MM.1S (cell line): ENCODE measurements at regions not wholly inside any gene's neighbourhood (a gene's known extent, or its start where the extent isn't known, plus 50 kb on each side); places are given as distances from the start of the nearest gene placed in this dataset.

Experiments
- DNase-seq: peaks from one replicate; pipeline ENCODE4 v3.0.0-alpha.2; 2015
- H2AFZ ChIP-seq: fragments of 300-600 bp; sonication (generic); 2 replicates; pipeline ENCODE4 v1.6.0; 2016; ENCODE audit warnings: antibody characterized with exemption, low read length
- H3F3A ChIP-seq: fragments of 300-600 bp; sonication (generic); 2 replicates; pipeline ENCODE4 v1.6.1; 2016; ENCODE audit warnings: mild to moderate bottlenecking, antibody characterized with exemption, low read length, moderate library complexity, mixed read lengths; ENCODE audit not compliant: insufficient read depth
- H3K27ac ChIP-seq: fragments of 300-600 bp; sonication (generic); 2 replicates; pipeline ENCODE4 v1.5.1; 2016; ENCODE audit warnings: mild to moderate bottlenecking, low read length
- H3K27me3 ChIP-seq: fragments of 300-600 bp; sonication (generic); replicated peaks from 2 replicates; pipeline ENCODE4 v1.6.0; 2016; ENCODE audit warnings: low read length; ENCODE audit not compliant: insufficient read depth
- H3K36me3 ChIP-seq: fragments of 300-600 bp; sonication (generic); replicated peaks from 2 replicates; pipeline ENCODE4 v1.6.1; 2016; ENCODE audit warnings: mild to moderate bottlenecking, low read length, mixed read lengths; ENCODE audit not compliant: insufficient read depth
- H3K4me1 ChIP-seq: fragments of 300-600 bp; sonication (generic); 2 replicates; pipeline ENCODE4 v1.6.1; 2016; ENCODE audit warnings: low read length, mixed read lengths
- H3K4me2 ChIP-seq: fragments of 300-600 bp; sonication (generic); 2 replicates; pipeline ENCODE4 v1.6.0; 2016; ENCODE audit warnings: low read depth, low read length
- H3K4me3 ChIP-seq: fragments of 300-600 bp; sonication (generic); 2 replicates; pipeline ENCODE4 v1.5.1; 2016; ENCODE audit warnings: low read length, mixed read lengths
- H3K79me2 ChIP-seq: fragments of 300-600 bp; sonication (generic); 2 replicates; pipeline ENCODE4 v1.6.1; 2016; ENCODE audit warnings: mixed run types, low read length, mixed read lengths
- H3K9ac ChIP-seq: fragments of 300-600 bp; sonication (generic); 2 replicates; pipeline ENCODE4 v1.6.1; 2016; ENCODE audit warnings: low read length, mixed read lengths
- H3K9me2 ChIP-seq: fragments of 300-600 bp; sonication (generic); replicated peaks from 2 replicates; pipeline ENCODE4 v1.6.1; 2016; ENCODE audit warnings: mild to moderate bottlenecking, low read length, mixed read lengths; ENCODE audit not compliant: insufficient read depth
- H3K9me3 ChIP-seq: fragments of 300-600 bp; sonication (generic); replicated peaks from 2 replicates; pipeline ENCODE4 v1.6.1; 2016; ENCODE audit warnings: mild to moderate bottlenecking, low read length, mixed read lengths; ENCODE audit not compliant: insufficient read depth
- H4K20me1 ChIP-seq: fragments of 300-600 bp; sonication (generic); 2 replicates; pipeline ENCODE4 v1.6.1; 2016; ENCODE audit warnings: mild to moderate bottlenecking, low read length, moderate library complexity, mixed read lengths; ENCODE audit not compliant: insufficient read depth
- EZH2 ChIP-seq: fragments of 300-600 bp; sonication (generic); optimal IDR thresholded peaks from 2 replicates; pipeline ENCODE3; 2017; ENCODE audit warnings: low read depth, mild to moderate bottlenecking, antibody characterized with exemption, low read length, mixed read lengths
- EZH2phosphoT487 ChIP-seq: fragments of 300-600 bp; sonication (generic); IDR thresholded peaks from 2 replicates; pipeline ENCODE4 v1.6.1; 2018; ENCODE audit warnings: antibody characterized with exemption, low read length
- TF ChIP-seq, protein P1 (sequence below): fragments of 300-600 bp; sonication (generic); IDR thresholded peaks from 2 replicates; pipeline ENCODE4 v1.5.1; 2016; ENCODE audit warnings: antibody characterized with exemption, low read length, mixed read lengths

DNA sequence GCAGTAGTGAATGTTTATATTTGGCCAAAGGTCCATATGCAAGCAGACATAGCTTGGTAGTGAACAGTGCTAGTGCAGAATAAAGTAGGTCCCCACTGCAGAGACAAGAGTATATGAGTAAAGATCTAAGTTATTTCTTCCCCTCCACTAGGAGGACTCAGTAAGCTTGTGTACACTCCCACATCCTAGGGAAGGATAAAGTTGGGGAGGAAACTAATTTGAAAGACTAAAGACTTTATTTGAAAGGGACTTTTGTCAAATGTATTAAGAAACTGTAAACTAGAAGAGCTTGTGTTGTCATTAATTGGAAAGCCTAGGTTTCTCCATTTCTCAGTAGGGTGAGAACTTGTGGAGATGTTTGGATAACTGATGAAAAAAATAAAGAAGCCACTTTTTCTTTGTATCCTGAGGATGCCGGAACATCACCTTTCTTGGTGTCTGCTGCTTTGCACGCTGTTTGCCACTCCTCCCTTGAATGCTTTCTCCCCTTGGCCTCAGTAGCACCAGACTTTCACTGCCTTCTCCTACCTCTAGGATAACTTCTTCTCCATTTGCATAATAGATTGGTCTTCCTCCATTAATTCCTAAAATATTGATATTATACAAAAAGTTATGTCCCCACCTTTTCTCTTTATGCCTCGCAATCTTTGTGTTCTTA is 329.0 kb downstream of the PARP8 start:
- no peak overlapping the region for H3K27ac ChIP-seq
- no peak for DNase-seq

GRCh38 chr5:51001227-51001923 is 334.9 kb downstream of the PARP8 start:
- Histone ChIP-seq H3K9ac (no peak overlapping the region), H4K20me1 (no peaks in the 10 kb centered on the region), H2AFZ (no peak overlapping the region), H3K27me3 (no peaks in the 10 kb centered on the region), H3K9me3 (no peaks in the 10 kb centered on the region), H3K27ac (no peak overlapping the region), H3K36me3 (no peaks in the 10 kb centered on the region), H3K79me2 (no peaks in the 10 kb centered on the region), H3K9me2 (no peaks in the 10 kb centered on the region), H3K4me2 (no peak overlapping the region), H3K4me3 (no peak overlapping the region), H3K4me1 (no peaks in the 10 kb centered on the region), H3F3A (no peaks in the 10 kb centered on the region)
- no peak for DNase-seq
- TF ChIP-seq, protein P1, sequence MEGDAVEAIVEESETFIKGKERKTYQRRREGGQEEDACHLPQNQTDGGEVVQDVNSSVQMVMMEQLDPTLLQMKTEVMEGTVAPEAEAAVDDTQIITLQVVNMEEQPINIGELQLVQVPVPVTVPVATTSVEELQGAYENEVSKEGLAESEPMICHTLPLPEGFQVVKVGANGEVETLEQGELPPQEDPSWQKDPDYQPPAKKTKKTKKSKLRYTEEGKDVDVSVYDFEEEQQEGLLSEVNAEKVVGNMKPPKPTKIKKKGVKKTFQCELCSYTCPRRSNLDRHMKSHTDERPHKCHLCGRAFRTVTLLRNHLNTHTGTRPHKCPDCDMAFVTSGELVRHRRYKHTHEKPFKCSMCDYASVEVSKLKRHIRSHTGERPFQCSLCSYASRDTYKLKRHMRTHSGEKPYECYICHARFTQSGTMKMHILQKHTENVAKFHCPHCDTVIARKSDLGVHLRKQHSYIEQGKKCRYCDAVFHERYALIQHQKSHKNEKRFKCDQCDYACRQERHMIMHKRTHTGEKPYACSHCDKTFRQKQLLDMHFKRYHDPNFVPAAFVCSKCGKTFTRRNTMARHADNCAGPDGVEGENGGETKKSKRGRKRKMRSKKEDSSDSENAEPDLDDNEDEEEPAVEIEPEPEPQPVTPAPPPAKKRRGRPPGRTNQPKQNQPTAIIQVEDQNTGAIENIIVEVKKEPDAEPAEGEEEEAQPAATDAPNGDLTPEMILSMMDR: no peak
- no peak for TF ChIP-seq EZH2
- TF ChIP-seq EZH2phosphoT487: no peak

More for the DNA sequence above, 329.0 kb downstream of the PARP8 start:
- Histone ChIP-seq H2AFZ (no peak overlapping the region), H3K9me2 (no peaks in the 10 kb centered on the region), H3K9ac (no peak overlapping the region), H4K20me1 (no peaks in the 10 kb centered on the region), H3K27me3 (no peaks in the 10 kb centered on the region), H3K9me3 (no peaks in the 10 kb centered on the region), H3F3A (no peaks in the 10 kb centered on the region), H3K4me3 (no peak overlapping the region), H3K36me3 (no peaks in the 10 kb centered on the region), H3K79me2 (no peaks in the 10 kb centered on the region), H3K4me2 (no peak overlapping the region), H3K4me1 (no peaks in the 10 kb centered on the region)
- TF ChIP-seq EZH2phosphoT487: no peak
- no peak for TF ChIP-seq EZH2
- TF ChIP-seq, protein P1: no peak

GRCh38 chr5:51002368-51002767 is 335.9 kb downstream of the PARP8 start:
- Histone ChIP-seq H3K4me1 (no peaks in the 10 kb centered on the region), H4K20me1 (no peaks in the 10 kb centered on the region), H3K9me2 (no peaks in the 10 kb centered on the region), H3K36me3 (no peaks in the 10 kb centered on the region), H3K9ac (no peak overlapping the region), H3K79me2 (no peaks in the 10 kb centered on the region), H3K27me3 (no peaks in the 10 kb centered on the region), H3K27ac (no peak overlapping the region), H3K4me2 (no peak overlapping the region), H3F3A (no peaks in the 10 kb centered on the region), H3K9me3 (no peaks in the 10 kb centered on the region), H2AFZ (no peak overlapping the region), H3K4me3 (no peak overlapping the region)
- no peak for DNase-seq
- no peak for TF ChIP-seq EZH2
- TF ChIP-seq EZH2phosphoT487: no peak
- TF ChIP-seq, protein P1: no peak
